ENCODE measurements at regions not wholly inside any gene's neighbourhood (a gene's known extent, or its start where the extent isn't known, plus 50 kb on each side); places are given as distances from the start of the nearest gene placed in this dataset.
"Not testable (repeated sequence)": the region's sequence is repeated elsewhere in the genome, so short reads cannot be mapped to it uniquely, and the experiment has no call there.

DNA sequence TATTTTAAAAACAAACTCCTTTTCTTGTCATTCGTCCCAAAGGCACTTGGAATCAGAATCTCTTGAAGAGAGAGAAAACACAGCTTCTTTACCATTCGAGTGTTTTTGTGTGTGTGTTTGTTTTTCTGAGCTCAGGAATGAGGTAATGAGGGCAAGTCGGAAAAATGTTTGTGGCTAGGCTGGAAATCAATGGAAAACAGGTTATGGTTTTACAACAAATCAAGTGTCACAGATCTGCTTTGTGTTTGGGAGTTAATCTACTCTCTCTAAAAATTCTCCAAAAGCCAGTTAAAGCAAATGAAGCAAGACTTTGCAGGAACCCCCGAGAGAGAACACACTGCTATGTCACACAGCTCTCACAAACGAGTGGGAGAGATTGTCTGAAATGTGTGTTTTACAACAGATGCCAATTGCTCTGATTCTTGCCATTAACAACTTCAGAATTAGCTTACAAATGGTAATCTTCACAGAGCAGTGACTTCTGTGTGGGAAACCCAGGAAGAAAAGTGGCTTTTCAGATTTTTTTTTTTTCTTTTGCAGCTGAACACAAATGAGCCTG lies 264.1 kb downstream of the CBLL2 start:
- no peak for DNase-seq

DNA sequence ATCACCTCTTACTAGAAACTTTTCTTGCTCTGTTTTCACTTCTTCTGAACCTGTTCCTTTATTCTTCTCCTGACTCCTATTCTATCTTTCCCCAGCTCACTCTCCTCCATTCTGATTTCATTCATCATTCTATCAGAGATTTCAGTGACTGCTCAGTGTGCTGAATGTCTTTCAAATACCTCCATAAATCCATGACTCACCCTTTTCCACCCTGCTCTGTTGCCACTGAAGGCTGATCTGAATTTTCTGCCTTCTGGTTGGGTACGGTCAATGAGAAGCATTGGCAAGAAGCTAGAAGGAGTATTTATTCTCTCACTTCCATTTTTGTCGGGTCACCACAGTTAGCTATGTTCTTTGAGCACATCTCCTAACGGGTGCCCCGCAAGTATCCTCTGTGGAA lies 265.9 kb downstream of the CBLL2 start:
- no peak for DNase-seq

DNA sequence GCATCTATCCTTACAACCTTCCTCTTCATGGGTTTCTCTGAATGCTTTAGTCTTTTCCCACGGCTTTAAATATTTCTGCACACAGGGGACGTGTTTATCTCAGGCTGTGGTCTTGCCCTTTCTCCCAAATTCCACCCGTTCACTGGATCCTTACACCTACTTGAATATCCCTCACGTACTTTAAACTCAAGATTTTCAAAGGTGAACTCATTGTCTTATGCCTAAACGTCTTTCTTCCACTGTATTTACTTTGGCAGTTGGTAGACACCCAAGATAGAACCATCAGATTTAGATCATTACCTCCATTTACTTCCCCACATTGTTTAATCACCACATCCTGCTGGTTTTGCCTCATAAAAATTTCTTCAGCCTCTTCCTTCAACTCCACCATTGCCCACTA lies 269.2 kb downstream of the CBLL2 start:
- no peak for DNase-seq

DNA sequence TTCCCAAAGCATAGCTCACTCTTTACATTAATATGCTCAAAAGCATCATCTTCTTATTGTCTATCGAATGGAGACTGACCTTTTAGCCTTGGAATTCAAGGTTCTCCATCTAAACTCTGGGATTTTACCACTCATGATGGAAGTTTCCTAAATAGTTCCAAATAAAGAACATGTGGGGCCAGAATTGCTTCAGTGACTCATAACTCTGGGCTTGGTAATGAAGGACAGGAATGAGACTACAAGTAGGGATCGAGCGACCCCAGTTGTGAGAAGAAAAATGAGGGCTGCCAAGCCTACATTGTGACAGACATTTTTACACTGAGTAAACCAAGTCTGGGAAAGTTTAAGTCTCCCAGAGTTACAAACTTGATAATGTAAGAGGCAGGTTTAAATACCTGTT lies 269.9 kb downstream of the CBLL2 start:
- DNase-seq = no peak

DNA sequence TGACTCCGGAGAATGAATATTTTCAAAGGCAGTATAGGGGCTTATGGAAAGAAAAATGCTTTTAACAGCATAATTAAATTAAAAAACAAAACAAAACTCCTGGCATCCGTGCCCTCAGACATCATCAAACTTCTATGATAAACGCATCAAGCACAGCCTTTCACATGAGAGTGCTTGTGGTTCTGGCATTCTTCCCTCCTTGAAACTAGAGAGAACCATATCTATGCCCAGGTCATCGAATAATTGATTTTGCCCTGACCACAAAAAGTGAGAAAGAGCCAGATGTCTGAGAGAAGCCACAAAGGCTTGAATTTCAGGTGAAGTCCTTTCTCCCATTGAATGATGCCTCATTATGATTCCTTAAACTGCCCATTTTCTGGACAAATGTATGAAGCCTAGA lies 286.8 kb downstream of the CBLL2 start:
- DNase-seq = no peak

DNA sequence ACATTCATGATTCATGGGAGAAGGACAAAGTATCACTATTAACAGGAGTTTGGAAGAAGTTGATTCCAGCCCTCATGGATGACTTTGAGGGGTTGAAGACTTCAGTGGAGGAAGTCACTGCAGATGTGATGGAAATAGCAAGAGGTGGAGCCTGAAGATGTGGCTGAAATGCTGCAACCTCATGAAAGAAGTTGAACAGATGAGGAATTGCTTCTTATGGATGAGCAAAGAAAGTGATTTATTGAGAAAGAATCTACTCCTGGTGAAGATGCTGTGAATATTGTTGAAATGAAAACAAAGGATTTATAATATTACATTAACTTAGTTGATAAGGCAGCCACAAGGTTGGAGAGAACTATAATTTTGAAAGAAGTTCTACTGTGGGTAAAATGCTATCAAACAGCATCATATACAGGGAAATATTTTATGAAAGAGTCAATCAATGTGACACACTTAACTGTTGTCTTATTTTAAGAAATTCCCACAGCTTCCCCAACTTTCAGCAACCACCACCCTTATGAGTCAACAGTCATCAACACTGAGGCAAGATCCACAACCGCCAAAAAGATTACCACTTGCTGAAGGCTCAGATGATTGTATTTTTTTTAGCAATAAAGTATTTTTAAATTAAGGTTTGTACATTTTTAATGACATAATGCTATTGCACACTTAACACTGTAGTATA lies 302.6 kb downstream of the CBLL2 start:
- DNase-seq = no peak

DNA sequence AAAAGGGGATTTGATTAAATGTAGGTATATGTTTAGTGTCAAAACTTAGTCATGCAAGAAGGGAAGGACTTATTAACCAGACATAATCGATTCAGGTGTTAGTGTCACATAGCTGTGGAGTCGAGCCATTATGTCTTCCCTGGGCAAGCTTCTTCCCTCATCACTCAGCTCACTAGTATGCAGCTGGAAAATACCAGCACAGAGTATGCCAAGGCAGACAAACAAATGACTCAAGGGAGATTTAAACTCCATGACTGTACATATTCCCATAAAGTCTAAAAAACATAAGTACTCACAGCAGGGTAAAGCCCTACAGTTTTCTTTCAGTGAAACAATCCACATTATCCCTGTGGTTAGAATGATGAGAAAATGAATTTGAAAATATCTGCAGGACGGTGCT lies 304.5 kb downstream of the CBLL2 start:
- no peak for DNase-seq

DNA sequence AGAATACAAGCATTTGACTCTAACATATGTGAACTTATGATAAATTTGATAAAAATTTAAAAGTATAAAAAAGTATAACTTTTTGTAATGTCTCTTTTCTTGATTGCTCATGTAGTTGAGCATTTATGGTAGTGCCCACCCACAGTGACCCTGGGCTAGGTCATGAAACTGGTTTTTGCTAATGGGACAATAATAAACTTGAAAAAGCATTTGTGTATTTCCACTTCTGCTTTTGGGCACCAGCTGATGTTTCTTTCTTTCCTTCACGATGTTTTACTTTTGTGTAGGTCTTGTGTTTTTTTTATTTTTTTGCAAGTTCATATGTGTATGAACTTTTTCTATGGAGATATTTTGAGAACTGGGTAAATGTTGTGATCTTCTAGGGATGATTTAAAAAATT lies 313.1 kb downstream of the CBLL2 start:
- no peak for DNase-seq

DNA sequence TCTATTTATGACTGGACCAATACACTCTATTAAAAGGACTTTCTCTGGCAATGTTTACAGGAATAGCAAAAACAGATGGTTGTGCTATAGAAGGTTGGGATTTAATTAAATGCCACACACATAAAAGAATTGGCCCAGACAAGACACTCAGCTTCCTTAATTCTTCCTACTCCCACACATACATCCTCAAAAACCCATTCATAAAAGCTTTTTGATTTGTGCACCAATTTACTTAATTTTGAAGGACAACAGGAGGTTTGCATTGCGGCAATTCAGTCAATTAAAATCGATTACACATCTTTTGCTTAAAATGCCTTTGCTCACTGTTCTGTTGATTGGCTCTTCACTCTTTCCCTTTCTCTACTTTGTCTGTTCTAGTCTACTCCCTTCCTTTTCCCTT lies 317.1 kb downstream of the CBLL2 start:
- DNase-seq = no peak

DNA sequence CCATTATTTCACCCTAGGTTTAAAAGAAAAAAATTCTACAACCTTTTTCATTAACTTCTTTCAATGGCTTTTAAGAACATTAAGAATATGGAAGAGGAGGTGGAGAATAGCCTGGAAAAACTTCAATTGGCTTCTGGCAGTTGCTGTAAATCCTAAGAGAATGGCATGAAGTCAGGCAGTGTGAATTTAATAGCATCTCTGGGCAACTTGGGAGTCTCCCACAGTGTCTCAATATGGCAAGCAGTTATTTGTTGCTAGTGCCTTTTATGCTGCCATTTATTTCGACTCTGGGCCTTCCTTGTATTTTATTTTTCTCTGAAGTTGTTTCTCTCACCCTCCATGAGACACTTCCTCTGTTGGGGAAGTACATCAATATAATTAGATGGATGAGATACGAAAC lies 322.1 kb downstream of the CBLL2 start:
- no peak for DNase-seq

DNA sequence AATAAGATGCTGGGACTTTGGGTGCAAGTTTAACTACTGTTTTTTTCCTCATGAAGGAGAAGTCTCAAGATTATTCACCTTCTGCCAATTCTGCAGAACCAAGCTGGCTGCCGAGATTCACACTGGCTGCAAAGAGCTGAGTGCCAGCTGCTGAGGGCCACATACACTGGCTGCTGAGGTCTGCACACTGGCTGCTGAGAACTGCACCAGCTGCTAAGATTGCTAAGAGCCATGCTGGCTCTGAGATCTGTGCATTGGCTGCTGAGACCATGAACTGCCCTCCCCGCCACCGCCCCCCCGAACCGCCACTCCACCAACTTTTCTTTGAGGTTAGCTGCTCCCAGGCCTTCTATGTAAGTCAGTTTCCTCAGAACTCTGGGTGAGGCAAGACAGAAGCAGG lies 330.3 kb downstream of the CBLL2 start:
- no peak for DNase-seq

DNA sequence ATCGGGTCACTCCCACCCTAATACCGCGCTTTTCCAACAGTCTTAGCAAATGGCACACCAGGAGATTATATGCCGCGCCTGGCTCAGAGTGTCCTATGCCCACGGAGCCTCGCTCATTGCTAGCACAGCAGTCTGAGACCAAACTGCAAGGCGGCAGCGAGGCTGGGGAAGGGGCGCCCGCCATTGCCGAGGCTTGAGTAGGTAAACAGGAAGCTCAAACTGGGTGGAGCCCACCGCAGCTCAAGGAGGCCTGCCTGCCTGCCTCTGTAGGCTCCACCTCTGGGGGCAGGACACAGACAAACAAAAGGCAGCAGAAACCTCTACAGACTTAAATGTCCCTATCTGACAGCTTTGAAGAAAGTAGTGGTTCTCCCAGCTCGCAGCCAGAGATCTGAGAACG lies 336.7 kb downstream of the CBLL2 start:
- not testable (repeated sequence) for DNase-seq

DNA sequence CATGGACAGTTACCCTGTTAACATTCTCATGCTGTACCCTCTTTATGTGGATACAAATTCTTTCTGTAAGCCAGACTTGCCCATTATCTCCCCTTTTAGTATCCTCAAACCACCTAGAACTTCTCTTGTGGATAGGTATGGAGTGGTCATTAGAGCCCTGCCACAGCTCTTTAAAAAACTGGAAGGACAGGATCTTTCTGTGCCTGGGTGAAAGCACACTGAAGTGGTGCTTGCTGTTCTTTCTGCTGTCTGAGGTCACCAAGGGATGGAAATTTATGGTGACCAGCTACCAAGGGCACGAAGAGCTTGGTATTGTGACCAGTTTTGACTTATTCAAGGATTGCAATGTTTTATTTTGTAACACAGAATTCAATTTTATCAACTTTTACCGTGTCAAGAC lies 344.2 kb downstream of the CBLL2 start:
- no peak for DNase-seq

DNA sequence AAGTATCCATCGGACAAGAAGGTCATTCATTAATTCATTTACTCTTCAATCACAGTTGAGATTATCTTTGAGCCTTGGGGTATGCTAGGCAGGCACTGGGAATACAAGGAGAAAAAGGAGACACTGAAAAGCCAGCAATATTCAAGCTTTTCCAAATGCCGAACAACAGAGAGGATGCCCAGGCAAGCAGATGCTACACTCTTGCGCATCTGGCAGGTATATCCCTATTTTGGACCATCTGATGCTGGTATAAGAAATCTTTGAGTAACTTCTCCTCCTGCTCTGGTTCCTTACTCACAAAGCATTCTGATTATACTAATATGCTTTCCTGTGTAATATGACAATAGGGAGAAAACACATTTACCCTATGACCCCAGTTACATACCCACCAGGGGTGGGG lies 354.9 kb downstream of the CBLL2 start:
- DNase-seq = no peak

DNA sequence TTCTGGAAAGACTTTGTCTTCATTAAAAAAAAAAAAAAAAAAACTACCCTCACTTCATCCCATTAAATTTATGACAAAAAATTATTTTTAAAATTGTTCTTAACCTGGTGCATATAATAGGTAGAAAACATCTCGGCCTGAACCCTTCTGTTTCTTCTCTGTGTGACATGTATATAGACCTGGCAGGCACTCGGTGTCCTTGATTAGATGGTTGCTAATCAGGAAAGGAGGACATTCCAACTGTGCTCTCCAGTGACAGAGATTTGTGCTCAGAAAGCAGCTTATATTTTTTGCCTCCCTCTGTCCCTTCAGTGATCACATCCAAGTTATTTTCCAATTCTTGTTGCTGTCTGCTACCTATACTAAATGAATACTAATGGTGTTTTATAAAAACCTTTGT lies 355.6 kb downstream of the CBLL2 start:
- DNase-seq = no peak

DNA sequence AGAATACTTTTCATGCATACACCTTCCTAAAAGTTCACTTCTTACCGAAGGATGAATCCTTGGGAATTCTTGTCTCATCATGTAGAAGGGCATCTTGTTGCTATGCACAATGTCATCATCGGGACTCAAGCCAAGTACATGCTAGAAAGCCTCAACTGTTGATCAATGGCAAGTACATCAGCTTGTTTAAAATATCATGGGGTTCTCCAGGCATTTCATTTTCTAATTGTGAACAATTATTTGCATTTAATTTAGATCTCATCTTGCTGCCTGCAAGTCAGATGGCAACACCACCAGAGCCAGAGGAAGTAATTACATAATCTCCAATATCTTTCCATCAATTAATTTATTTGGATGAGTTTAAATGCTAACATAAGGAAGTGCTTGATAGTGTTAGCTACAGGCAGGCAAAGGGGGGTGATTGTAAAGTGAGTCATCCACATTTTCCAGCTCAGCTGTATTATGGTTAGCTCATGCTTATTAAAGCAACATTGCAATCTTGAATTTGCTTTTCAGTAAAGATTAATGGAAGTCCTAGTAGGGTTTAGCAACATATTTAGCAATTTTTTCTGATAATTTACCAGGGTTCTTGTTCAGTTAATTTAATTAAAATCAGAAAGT lies 356.5 kb downstream of the CBLL2 start:
- DNase-seq = no peak

DNA sequence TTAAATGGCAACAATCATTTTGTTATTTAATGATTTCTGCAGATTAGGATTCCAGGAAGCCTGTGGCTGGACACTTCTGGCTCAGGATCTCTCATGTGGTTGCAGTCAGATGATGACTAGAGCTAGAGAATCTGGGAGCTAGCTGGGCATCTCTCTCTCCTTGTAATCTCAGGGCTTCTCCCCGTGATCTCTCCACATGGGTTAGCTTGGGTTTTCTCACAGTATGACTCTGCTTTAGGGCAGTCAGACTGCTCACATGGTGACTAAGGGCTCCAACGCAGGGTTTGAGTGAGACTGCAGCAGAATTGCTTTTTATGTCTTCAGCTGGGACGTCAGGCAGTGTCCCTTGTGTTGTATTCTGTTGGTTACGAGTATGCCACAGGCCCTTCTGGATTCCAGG lies 361.4 kb downstream of the CBLL2 start:
- no peak for DNase-seq

DNA sequence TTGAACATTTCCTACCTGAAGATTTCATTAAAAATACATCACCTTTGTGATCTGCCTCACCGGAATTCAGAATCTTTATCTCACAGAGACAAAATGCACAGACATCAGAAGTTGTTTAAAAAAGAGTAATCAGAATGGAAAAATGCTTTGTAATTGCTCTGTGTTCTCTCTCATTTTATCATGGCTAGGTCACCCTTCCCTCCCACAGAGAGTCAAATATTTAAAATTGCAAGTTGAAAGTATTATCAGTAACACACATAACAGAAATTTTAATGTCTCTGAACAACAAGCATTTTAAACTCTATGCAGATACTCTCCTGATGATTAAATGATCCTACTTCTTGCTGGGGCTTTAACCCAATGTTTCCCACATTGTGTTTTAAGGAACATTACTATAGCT lies 362.0 kb downstream of the CBLL2 start:
- no peak for DNase-seq

DNA sequence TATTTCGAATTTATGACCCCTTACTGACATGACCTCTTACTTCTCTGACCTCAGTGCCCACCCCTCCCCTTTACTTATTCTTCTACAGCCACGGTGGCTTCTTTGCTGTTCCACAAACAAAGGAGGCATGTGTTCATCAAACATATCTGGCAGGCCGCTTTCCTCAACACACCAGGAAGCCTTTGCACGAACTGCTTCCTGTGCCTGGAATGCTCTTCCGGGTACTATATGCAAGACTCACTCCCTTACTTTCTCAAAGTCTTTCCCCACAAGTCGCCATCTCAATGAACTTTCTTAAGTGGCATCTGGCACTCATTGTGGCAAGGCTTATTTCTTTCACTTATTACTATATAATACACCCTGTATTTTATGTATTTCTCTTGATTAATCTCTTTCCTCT lies 351.5 kb upstream of the DDX53 start:
- no peak for DNase-seq

DNA sequence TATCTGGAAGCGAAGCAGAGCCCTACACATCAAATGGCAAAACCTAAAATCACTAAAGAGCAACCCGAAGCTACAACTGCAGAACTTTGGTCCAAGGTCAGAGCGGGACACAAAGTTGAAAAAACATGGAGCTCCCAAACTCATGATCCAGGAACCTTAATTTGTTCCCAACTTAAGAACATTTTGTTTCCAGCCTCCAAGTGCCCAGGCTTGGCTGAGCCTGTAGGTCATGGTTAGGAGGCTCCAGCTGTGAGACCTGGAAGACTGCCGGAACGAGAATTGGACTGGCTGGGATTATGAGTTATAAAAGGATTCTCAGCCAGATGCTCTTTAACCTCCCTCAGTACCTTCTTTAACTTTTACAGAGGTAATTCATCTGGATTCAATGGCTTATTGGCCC lies 349.1 kb upstream of the DDX53 start:
- DNase-seq = no peak

DNA sequence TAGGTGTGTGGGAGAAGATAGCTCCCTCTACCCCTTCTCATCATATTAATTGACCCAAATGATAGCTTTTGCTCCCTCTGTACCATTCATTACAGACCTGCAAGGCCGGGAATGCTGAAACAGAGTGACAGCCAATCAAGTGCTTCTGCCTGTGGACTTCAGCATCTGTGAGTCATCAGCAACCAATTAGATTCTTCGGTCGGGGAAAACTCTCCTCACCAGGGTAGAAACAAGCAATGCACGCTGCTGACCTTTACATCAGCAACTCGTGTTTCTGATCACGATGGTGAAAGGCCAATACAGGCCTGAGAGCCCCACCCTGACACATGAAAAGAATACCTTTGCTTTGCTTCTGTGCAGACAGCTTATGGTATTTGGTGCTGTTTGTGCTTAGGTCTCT lies 347.2 kb upstream of the DDX53 start:
- DNase-seq = no peak

DNA sequence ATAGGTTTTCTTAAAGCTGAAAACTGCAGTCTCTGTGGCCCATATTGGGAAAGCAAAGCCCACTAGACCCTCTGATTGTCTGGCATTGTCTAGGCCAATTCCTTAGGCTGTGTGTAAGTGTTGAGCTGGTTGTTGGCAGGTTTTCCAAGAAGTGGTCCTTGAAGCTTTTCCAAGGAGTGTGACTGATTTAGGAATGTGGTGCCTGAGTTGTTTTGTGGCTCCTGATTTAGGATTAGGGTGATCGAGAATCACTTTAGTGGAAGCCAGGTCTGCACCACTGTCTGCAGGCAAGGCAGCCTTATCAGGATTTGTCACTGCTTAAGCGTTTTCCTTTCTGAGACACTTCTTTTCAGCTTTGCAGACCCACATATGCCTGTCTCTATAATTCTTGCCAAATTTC lies 339.0 kb upstream of the DDX53 start:
- DNase-seq = no peak

DNA sequence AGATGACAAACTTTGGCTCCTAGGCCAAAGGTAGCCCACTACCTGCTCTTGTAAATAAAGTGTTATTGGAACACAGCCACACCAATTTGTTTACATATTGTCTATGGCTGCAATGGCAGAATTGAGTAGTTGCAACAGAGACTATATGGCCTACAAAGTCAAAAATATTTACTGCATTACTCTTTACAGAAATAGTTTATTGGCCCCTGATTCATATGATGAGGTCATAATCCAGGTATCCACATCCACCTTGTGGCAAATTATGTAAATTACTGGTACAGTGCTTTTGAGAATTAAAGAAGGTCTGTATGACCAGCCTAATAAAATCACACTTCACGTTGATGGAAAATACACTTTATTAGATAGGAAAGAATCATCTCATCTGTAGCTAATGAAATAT lies 337.0 kb upstream of the DDX53 start:
- no peak for DNase-seq

DNA sequence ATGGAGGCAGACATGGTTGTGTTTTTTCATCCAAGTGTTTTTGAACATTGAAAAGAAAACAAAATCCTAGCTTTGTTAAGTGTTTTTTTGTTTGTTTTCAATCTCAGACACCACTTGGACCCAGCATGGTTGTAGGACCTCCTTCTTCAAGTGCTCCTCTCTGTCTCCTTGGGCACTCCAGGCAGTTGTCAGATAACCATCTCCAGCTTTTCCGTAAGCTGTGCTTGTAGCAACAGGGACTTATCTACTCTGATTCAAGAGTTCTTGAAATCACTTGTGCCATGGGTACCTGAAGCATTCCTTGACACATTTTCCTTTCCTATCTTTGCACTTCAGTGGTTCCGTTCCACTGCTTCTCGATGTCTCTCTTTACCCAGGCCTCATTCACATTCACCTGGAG lies 334.9 kb upstream of the DDX53 start:
- no peak for DNase-seq

DNA sequence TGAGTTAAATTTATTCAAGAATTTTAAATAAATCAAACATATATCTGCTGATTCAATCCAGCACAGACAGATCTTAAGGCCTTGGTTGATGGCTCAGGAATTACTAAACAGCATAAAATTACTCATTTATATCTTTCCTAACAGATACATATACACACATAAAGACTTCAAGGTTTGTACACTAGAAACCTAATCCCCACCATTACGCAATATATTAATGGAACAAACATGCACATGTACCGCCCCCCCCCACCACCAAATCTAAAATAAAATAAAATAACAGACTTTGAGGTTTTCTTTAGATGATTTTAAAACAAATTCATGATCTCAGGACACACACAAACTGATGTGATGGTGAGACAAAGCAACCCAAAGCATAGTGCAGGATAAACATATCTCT lies 333.9 kb upstream of the DDX53 start:
- DNase-seq = no peak

Data from effector CD4-positive, alpha-beta T cell (primary cell).